ENCODE measurements at regions not wholly inside any gene's neighbourhood (a gene's known extent, or its start where the extent isn't known, plus 50 kb on each side); places are given as distances from the start of the nearest gene placed in this dataset.

DNA sequence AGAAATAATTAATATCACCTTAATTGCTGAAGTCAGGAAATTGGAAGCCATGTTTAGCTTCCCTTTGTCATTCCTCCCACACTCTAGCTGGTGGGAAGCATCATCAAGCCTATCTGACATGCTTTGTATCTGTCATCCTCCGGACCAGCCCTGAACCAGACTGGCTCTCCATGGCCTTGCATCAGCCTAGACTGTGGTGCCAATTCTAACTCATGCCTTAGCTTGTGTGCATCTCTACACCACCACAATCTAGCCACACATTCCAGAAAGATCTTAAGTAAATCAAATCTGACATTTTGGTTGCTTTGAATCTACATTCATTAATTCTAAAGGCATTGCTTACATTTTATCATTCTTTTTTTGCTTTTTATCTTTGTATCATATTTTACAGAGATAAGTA is 196.4 kb upstream of the VSTM2A start:
- TF ChIP-seq, protein P1, sequence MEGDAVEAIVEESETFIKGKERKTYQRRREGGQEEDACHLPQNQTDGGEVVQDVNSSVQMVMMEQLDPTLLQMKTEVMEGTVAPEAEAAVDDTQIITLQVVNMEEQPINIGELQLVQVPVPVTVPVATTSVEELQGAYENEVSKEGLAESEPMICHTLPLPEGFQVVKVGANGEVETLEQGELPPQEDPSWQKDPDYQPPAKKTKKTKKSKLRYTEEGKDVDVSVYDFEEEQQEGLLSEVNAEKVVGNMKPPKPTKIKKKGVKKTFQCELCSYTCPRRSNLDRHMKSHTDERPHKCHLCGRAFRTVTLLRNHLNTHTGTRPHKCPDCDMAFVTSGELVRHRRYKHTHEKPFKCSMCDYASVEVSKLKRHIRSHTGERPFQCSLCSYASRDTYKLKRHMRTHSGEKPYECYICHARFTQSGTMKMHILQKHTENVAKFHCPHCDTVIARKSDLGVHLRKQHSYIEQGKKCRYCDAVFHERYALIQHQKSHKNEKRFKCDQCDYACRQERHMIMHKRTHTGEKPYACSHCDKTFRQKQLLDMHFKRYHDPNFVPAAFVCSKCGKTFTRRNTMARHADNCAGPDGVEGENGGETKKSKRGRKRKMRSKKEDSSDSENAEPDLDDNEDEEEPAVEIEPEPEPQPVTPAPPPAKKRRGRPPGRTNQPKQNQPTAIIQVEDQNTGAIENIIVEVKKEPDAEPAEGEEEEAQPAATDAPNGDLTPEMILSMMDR (conservative IDR thresholded peaks at IDR 0.05) = no peak
- TF ChIP-seq EZH2 (IDR thresholded peaks at IDR 0.05; ENCODE audit: low read depth) = no peak
